GM12878 (cell line): ENCODE measurements at regions not wholly inside any gene's neighbourhood (a gene's known extent, or its start where the extent isn't known, plus 50 kb on each side); places are given as distances from the start of the nearest gene placed in this dataset.

Source experiments
- BHLHE40 ChIP-seq, 2 experiments: fragments of 450-650 bp in 1 of 2; IDR thresholded peaks; 2 replicates each; pipeline ENCODE4 v1.6.1; 2011 to 2017; ENCODE audit warnings: low read depth in 2 of 2, borderline replicate concordance in 1 of 2, improper control_type of control experiment in 1 of 2, low read length in 1 of 2, mild to moderate bottlenecking in 1 of 2
- FOS ChIP-seq: IDR thresholded peaks from 3 replicates; pipeline ENCODE4 v1.6.1; 2011; ENCODE audit warnings: borderline replicate concordance; ENCODE audit not compliant: insufficient read length; ENCODE audit errors: extremely low read depth
- GABPA ChIP-seq: IDR thresholded peaks from 2 replicates; pipeline ENCODE4 v1.6.1; 2014; ENCODE audit warnings: antibody characterized with exemption, low read depth, mild to moderate bottlenecking, inconsistent platforms
- NFYB ChIP-seq: IDR thresholded peaks from 2 replicates; pipeline ENCODE4 v1.6.1; 2011; ENCODE audit warnings: low read depth, mild to moderate bottlenecking, low read length, improper control_type of control experiment, moderate library complexity; ENCODE audit not compliant: insufficient read depth
- POLR2A ChIP-seq: IDR thresholded peaks from 2 replicates; pipeline ENCODE4 v1.6.1; 2011; ENCODE audit warnings: low read depth, mild to moderate bottlenecking, low read length
- ZNF384 ChIP-seq: IDR thresholded peaks from 2 replicates; pipeline ENCODE4 v1.6.1; 2012; ENCODE audit warnings: low read depth, mild to moderate bottlenecking, low read length, improper control_type of control experiment, borderline replicate concordance
- ZSCAN29 ChIP-seq: fragments of 450-650 bp; IDR thresholded peaks from 2 replicates; pipeline ENCODE4 v1.6.1; 2017; ENCODE audit warnings: mild to moderate bottlenecking, moderate library complexity
- TF ChIP-seq, protein P1 (sequence below), 3 experiments: IDR thresholded peaks in 2 of 3; conservative IDR thresholded peaks in 1 of 3; 2 replicates each; pipeline ENCODE4 v1.5.1; 2011; ENCODE audit warnings: low read depth in 3 of 3, low read length in 3 of 3, mild to moderate bottlenecking in 3 of 3, control low read depth in 2 of 3, moderate library complexity in 2 of 3, inconsistent platforms in 1 of 3, mixed read lengths in 1 of 3; ENCODE audit not compliant: control insufficient read depth in 2 of 3, insufficient read depth in 1 of 3; ENCODE audit errors: extremely low read depth in 1 of 3
- TF ChIP-seq, protein P2 (sequence below): IDR thresholded peaks from 2 replicates; pipeline ENCODE4 v1.6.1; 2012; ENCODE audit warnings: mild to moderate bottlenecking, low read depth, low read length
- TF ChIP-seq, protein P3 (sequence below): fragments of 450-650 bp; IDR thresholded peaks from 2 replicates; pipeline ENCODE4 v1.6.1; 2018; ENCODE audit warnings: mild to moderate bottlenecking, low read depth, moderate library complexity; ENCODE audit not compliant: partially characterized antibody

DNA sequence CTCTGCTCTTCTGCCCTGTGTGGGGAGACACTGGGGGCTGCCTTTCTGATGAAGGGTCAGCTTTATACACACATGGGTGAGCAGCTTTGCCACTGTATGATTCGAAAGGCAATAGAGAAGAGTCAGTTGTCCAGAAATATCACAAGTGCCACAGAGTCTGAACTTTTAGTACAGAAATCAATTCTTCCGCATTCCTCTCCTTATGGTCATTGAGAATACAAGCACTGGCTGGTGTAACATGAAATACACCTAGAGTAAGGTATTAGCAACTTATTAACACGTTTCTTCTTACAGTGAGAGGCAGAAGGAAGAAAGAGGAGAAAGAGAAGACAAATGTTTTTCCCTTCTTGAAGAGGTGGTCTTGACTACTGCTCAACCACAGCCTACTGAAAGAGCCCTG lies 579.2 kb downstream of the ZEB2 start:
- TF ChIP-seq, protein P1, sequence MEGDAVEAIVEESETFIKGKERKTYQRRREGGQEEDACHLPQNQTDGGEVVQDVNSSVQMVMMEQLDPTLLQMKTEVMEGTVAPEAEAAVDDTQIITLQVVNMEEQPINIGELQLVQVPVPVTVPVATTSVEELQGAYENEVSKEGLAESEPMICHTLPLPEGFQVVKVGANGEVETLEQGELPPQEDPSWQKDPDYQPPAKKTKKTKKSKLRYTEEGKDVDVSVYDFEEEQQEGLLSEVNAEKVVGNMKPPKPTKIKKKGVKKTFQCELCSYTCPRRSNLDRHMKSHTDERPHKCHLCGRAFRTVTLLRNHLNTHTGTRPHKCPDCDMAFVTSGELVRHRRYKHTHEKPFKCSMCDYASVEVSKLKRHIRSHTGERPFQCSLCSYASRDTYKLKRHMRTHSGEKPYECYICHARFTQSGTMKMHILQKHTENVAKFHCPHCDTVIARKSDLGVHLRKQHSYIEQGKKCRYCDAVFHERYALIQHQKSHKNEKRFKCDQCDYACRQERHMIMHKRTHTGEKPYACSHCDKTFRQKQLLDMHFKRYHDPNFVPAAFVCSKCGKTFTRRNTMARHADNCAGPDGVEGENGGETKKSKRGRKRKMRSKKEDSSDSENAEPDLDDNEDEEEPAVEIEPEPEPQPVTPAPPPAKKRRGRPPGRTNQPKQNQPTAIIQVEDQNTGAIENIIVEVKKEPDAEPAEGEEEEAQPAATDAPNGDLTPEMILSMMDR (IDR thresholded peaks at IDR 0.05 in 2 of 3, conservative IDR thresholded peaks at IDR 0.05 in 1 of 3; ENCODE audit: control insufficient read depth in 2 of 3, extremely low read depth in 1 of 3, insufficient read depth in 1 of 3, low read depth in 3 of 3, low read length in 3 of 3): no peak
- no peak for TF ChIP-seq ZSCAN29
- TF ChIP-seq GABPA: no peak
- TF ChIP-seq, protein P2, sequence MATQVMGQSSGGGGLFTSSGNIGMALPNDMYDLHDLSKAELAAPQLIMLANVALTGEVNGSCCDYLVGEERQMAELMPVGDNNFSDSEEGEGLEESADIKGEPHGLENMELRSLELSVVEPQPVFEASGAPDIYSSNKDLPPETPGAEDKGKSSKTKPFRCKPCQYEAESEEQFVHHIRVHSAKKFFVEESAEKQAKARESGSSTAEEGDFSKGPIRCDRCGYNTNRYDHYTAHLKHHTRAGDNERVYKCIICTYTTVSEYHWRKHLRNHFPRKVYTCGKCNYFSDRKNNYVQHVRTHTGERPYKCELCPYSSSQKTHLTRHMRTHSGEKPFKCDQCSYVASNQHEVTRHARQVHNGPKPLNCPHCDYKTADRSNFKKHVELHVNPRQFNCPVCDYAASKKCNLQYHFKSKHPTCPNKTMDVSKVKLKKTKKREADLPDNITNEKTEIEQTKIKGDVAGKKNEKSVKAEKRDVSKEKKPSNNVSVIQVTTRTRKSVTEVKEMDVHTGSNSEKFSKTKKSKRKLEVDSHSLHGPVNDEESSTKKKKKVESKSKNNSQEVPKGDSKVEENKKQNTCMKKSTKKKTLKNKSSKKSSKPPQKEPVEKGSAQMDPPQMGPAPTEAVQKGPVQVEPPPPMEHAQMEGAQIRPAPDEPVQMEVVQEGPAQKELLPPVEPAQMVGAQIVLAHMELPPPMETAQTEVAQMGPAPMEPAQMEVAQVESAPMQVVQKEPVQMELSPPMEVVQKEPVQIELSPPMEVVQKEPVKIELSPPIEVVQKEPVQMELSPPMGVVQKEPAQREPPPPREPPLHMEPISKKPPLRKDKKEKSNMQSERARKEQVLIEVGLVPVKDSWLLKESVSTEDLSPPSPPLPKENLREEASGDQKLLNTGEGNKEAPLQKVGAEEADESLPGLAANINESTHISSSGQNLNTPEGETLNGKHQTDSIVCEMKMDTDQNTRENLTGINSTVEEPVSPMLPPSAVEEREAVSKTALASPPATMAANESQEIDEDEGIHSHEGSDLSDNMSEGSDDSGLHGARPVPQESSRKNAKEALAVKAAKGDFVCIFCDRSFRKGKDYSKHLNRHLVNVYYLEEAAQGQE: no peak
- no peak for TF ChIP-seq FOS
- TF ChIP-seq, protein P3, sequence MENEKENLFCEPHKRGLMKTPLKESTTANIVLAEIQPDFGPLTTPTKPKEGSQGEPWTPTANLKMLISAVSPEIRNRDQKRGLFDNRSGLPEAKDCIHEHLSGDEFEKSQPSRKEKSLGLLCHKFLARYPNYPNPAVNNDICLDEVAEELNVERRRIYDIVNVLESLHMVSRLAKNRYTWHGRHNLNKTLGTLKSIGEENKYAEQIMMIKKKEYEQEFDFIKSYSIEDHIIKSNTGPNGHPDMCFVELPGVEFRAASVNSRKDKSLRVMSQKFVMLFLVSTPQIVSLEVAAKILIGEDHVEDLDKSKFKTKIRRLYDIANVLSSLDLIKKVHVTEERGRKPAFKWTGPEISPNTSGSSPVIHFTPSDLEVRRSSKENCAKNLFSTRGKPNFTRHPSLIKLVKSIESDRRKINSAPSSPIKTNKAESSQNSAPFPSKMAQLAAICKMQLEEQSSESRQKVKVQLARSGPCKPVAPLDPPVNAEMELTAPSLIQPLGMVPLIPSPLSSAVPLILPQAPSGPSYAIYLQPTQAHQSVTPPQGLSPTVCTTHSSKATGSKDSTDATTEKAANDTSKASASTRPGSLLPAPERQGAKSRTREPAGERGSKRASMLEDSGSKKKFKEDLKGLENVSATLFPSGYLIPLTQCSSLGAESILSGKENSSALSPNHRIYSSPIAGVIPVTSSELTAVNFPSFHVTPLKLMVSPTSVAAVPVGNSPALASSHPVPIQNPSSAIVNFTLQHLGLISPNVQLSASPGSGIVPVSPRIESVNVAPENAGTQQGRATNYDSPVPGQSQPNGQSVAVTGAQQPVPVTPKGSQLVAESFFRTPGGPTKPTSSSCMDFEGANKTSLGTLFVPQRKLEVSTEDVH: no peak
- TF ChIP-seq ZNF384: no peak
- no peak for TF ChIP-seq NFYB
- no peak for TF ChIP-seq POLR2A
- no peak for TF ChIP-seq BHLHE40 (IDR thresholded peaks at IDR 0.05; ENCODE audit: borderline replicate concordance in 1 of 2, low read depth in 2 of 2, low read length in 1 of 2)
